GM23338 (cell line): ENCODE measurements at regions not wholly inside any gene's neighbourhood (a gene's known extent, or its start where the extent isn't known, plus 50 kb on each side); places are given as distances from the start of the nearest gene placed in this dataset.

Experiments used
- CREB1 ChIP-seq: fragments of 250-450 bp; sonication (Bioruptor Pico); IDR thresholded peaks from 2 replicates; pipeline ENCODE4 v1.5.0; 2020; ENCODE audit warnings: low read depth, mild to moderate bottlenecking, moderate library complexity
- EZH2 ChIP-seq: fragments of 200-600 bp; sonication (generic); IDR thresholded peaks from one replicate; pipeline ENCODE4 v1.8.0; 2017; ENCODE audit warnings: antibody characterized with exemption, mild to moderate bottlenecking, low read depth; ENCODE audit not compliant: unreplicated experiment
- EZH2phosphoT487 ChIP-seq: fragments of 200-600 bp; sonication (generic); IDR thresholded peaks from one replicate; pipeline ENCODE4 v1.8.1; 2018; ENCODE audit warnings: antibody characterized with exemption; ENCODE audit not compliant: unreplicated experiment
- JUNB ChIP-seq: IDR thresholded peaks from one replicate; pipeline ENCODE4 v1.6.1; 2016; ENCODE audit warnings: antibody characterized with exemption; ENCODE audit not compliant: unreplicated experiment
- NANOG ChIP-seq: IDR thresholded peaks from 2 replicates; pipeline ENCODE4 v1.6.1; 2016; ENCODE audit warnings: antibody characterized with exemption, borderline replicate concordance
- POLR2AphosphoS5 ChIP-seq: IDR thresholded peaks from 2 replicates; pipeline ENCODE4 v1.6.1; 2016; ENCODE audit warnings: antibody characterized with exemption, low read depth
- STAT1 ChIP-seq: IDR thresholded peaks from one replicate; pipeline ENCODE4 v1.6.1; 2016; ENCODE audit warnings: antibody characterized with exemption; ENCODE audit not compliant: unreplicated experiment
- TF ChIP-seq, protein P1 (sequence below), 2 experiments: fragments of 200-600 bp in 1 of 2; sonication (generic) in 1 of 2; conservative IDR thresholded peaks; 2 replicates each; pipeline versions ENCODE4 v1.5.1 to v1.6.1; 2016 to 2017; ENCODE audit warnings: antibody characterized with exemption in 2 of 2, low read depth in 2 of 2, mild to moderate bottlenecking in 2 of 2, moderate library complexity in 1 of 2
- TF ChIP-seq, protein P2 (sequence below): fragments of 250-450 bp; sonication (Bioruptor Pico); IDR thresholded peaks from 2 replicates; pipeline ENCODE4 v1.5.0; 2020; ENCODE audit warnings: mild to moderate bottlenecking, moderate library complexity
- TF ChIP-seq, protein P3 (sequence below): IDR thresholded peaks from 2 replicates; pipeline ENCODE4 v1.6.1; 2016; ENCODE audit warnings: antibody characterized with exemption
- TF ChIP-seq, protein P4 (sequence below): IDR thresholded peaks from one replicate; pipeline ENCODE4 v1.6.1; 2018; ENCODE audit warnings: antibody characterized with exemption; ENCODE audit not compliant: unreplicated experiment

DNA sequence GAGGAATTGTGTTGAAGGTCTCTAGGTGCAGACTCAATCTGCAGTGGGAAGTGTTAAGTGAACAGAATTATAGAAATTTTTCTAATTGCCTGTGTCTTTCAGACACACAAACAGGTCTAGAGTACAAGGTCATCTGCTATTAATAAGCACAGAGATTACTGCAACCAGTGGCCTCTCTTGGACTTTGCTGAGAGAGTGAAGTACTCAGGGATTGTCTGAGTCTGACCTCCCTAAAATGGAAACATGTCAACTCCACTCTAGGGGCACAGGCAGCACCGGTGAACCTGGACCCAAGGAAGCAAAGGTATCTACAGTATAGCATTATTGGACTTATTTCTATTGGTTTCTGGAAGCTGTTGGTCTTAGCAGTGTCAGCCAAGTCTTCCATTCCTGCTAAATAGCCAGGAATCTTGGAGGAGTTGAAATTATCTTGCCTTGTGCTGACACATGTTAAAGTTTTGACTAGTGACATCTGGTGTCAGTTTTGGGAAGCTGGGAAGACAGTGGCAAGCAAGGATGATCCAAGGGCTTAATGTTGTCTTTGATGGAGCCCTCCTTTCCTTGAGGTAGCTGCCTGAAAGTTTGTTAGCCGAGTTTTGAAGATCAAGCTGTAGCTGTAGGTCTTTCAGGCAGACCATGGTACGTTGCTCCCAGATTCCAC, 61.1 kb upstream of the NMUR2 start:
- TF ChIP-seq, protein P1, sequence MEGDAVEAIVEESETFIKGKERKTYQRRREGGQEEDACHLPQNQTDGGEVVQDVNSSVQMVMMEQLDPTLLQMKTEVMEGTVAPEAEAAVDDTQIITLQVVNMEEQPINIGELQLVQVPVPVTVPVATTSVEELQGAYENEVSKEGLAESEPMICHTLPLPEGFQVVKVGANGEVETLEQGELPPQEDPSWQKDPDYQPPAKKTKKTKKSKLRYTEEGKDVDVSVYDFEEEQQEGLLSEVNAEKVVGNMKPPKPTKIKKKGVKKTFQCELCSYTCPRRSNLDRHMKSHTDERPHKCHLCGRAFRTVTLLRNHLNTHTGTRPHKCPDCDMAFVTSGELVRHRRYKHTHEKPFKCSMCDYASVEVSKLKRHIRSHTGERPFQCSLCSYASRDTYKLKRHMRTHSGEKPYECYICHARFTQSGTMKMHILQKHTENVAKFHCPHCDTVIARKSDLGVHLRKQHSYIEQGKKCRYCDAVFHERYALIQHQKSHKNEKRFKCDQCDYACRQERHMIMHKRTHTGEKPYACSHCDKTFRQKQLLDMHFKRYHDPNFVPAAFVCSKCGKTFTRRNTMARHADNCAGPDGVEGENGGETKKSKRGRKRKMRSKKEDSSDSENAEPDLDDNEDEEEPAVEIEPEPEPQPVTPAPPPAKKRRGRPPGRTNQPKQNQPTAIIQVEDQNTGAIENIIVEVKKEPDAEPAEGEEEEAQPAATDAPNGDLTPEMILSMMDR (conservative IDR thresholded peaks at IDR 0.05; ENCODE audit: low read depth in 2 of 2) = peak in 1 of 2 experiments; percentile 38; a peak in 2 of 4 replicates
- TF ChIP-seq, protein P2, sequence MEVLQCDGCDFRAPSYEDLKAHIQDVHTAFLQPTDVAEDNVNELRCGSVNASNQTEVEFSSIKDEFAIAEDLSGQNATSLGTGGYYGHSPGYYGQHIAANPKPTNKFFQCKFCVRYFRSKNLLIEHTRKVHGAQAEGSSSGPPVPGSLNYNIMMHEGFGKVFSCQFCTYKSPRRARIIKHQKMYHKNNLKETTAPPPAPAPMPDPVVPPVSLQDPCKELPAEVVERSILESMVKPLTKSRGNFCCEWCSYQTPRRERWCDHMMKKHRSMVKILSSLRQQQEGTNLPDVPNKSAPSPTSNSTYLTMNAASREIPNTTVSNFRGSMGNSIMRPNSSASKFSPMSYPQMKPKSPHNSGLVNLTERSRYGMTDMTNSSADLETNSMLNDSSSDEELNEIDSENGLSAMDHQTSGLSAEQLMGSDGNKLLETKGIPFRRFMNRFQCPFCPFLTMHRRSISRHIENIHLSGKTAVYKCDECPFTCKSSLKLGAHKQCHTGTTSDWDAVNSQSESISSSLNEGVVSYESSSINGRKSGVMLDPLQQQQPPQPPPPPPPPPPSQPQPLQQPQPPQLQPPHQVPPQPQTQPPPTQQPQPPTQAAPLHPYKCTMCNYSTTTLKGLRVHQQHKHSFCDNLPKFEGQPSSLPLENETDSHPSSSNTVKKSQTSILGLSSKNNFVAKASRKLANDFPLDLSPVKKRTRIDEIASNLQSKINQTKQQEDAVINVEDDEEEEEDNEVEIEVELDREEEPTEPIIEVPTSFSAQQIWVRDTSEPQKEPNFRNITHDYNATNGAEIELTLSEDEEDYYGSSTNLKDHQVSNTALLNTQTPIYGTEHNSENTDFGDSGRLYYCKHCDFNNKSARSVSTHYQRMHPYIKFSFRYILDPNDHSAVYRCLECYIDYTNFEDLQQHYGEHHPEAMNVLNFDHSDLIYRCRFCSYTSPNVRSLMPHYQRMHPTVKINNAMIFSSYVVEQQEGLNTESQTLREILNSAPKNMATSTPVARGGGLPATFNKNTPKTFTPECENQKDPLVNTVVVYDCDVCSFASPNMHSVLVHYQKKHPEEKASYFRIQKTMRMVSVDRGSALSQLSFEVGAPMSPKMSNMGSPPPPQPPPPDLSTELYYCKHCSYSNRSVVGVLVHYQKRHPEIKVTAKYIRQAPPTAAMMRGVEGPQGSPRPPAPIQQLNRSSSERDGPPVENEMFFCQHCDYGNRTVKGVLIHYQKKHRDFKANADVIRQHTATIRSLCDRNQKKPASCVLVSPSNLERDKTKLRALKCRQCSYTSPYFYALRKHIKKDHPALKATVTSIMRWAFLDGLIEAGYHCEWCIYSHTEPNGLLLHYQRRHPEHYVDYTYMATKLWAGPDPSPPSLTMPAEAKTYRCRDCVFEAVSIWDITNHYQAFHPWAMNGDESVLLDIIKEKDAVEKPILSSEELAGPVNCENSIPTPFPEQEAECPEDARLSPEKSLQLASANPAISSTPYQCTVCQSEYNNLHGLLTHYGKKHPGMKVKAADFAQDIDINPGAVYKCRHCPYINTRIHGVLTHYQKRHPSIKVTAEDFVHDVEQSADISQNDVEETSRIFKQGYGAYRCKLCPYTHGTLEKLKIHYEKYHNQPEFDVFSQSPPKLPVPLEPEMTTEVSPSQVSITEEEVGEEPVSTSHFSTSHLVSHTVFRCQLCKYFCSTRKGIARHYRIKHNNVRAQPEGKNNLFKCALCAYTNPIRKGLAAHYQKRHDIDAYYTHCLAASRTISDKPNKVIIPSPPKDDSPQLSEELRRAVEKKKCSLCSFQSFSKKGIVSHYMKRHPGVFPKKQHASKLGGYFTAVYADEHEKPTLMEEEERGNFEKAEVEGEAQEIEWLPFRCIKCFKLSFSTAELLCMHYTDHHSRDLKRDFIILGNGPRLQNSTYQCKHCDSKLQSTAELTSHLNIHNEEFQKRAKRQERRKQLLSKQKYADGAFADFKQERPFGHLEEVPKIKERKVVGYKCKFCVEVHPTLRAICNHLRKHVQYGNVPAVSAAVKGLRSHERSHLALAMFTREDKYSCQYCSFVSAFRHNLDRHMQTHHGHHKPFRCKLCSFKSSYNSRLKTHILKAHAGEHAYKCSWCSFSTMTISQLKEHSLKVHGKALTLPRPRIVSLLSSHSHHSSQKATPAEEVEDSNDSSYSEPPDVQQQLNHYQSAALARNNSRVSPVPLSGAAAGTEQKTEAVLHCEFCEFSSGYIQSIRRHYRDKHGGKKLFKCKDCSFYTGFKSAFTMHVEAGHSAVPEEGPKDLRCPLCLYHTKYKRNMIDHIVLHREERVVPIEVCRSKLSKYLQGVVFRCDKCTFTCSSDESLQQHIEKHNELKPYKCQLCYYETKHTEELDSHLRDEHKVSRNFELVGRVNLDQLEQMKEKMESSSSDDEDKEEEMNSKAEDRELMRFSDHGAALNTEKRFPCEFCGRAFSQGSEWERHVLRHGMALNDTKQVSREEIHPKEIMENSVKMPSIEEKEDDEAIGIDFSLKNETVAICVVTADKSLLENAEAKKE (CRISPR knock-in tag) = no peak
- no peak for TF ChIP-seq NANOG
- no peak for TF ChIP-seq JUNB
- no peak for TF ChIP-seq POLR2AphosphoS5
- TF ChIP-seq, protein P3, sequence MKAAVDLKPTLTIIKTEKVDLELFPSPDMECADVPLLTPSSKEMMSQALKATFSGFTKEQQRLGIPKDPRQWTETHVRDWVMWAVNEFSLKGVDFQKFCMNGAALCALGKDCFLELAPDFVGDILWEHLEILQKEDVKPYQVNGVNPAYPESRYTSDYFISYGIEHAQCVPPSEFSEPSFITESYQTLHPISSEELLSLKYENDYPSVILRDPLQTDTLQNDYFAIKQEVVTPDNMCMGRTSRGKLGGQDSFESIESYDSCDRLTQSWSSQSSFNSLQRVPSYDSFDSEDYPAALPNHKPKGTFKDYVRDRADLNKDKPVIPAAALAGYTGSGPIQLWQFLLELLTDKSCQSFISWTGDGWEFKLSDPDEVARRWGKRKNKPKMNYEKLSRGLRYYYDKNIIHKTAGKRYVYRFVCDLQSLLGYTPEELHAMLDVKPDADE = no peak
- no peak for TF ChIP-seq EZH2
- no peak for TF ChIP-seq EZH2phosphoT487
- TF ChIP-seq, protein P4, sequence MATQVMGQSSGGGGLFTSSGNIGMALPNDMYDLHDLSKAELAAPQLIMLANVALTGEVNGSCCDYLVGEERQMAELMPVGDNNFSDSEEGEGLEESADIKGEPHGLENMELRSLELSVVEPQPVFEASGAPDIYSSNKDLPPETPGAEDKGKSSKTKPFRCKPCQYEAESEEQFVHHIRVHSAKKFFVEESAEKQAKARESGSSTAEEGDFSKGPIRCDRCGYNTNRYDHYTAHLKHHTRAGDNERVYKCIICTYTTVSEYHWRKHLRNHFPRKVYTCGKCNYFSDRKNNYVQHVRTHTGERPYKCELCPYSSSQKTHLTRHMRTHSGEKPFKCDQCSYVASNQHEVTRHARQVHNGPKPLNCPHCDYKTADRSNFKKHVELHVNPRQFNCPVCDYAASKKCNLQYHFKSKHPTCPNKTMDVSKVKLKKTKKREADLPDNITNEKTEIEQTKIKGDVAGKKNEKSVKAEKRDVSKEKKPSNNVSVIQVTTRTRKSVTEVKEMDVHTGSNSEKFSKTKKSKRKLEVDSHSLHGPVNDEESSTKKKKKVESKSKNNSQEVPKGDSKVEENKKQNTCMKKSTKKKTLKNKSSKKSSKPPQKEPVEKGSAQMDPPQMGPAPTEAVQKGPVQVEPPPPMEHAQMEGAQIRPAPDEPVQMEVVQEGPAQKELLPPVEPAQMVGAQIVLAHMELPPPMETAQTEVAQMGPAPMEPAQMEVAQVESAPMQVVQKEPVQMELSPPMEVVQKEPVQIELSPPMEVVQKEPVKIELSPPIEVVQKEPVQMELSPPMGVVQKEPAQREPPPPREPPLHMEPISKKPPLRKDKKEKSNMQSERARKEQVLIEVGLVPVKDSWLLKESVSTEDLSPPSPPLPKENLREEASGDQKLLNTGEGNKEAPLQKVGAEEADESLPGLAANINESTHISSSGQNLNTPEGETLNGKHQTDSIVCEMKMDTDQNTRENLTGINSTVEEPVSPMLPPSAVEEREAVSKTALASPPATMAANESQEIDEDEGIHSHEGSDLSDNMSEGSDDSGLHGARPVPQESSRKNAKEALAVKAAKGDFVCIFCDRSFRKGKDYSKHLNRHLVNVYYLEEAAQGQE = no peak
- no peak for TF ChIP-seq CREB1 (CRISPR knock-in tag)
- TF ChIP-seq STAT1 = no peak
